ENCODE measurements at regions not wholly inside any gene's neighbourhood (a gene's known extent, or its start where the extent isn't known, plus 50 kb on each side); places are given as distances from the start of the nearest gene placed in this dataset.

GRCh38 chr18:67273288-67273687 is 243.2 kb downstream of the DSEL start:
- Mint-ChIP-seq H3K9me3 (peaks cover 19% of the 10 kb centered on the region), H3K4me3 (no peak overlapping the region), H3K4me1 (peaks cover 13% of the 10 kb centered on the region)

More at GRCh38 chr18:67273288-67273687, 243.2 kb downstream of the DSEL start:
- DNase-seq (ENCODE audit: low spot score) (no peak), ATAC-seq (no peak)
- Mint-ChIP-seq H3K27ac (no peak overlapping the region), H3K27me3 (ENCODE audit: low read depth) (no peaks in the 10 kb centered on the region; the same call in 1 of the 2 replicates), H3K36me3 (no peaks in the 10 kb centered on the region)
- TF ChIP-seq ESRRA (CRISPR knock-in tag; IDR thresholded peaks at IDR 0.05; ENCODE audit: borderline replicate concordance) (no peak), ZNF219 (CRISPR knock-in tag; IDR thresholded peaks at IDR 0.05; ENCODE audit: borderline replicate concordance) (no peak), GTF2I (CRISPR knock-in tag; conservative IDR thresholded peaks at IDR 0.05) (no peak), FOXJ3 (CRISPR knock-in tag; IDR thresholded peaks at IDR 0.05; ENCODE audit: borderline replicate concordance) (no peak), USF1 (CRISPR knock-in tag; IDR thresholded peaks at IDR 0.05) (no peak), E2F5 (CRISPR knock-in tag; IDR thresholded peaks at IDR 0.05) (no peak), NR3C1 (CRISPR knock-in tag; conservative IDR thresholded peaks at IDR 0.05; ENCODE audit: low read depth) (no peak), CREM (CRISPR knock-in tag; IDR thresholded peaks at IDR 0.05) (no peak), MXD4 (CRISPR knock-in tag; IDR thresholded peaks at IDR 0.05; ENCODE audit: borderline replicate concordance) (no peak), CBFB (CRISPR knock-in tag; IDR thresholded peaks at IDR 0.05; ENCODE audit: low read depth) (no peak), AFF4 (CRISPR knock-in tag; IDR thresholded peaks at IDR 0.05; ENCODE audit: borderline replicate concordance) (no peak), ATF2 (CRISPR knock-in tag; IDR thresholded peaks at IDR 0.05; ENCODE audit: borderline replicate concordance, low read depth) (no peak), MLX (CRISPR knock-in tag; IDR thresholded peaks at IDR 0.05) (no peak), SP1 (CRISPR knock-in tag; conservative IDR thresholded peaks at IDR 0.05) (no peak), SMAD4 (CRISPR knock-in tag; IDR thresholded peaks at IDR 0.05) (no peak), HMGXB4 (CRISPR knock-in tag; IDR thresholded peaks at IDR 0.05) (no peak), ZNF416 (CRISPR knock-in tag; IDR thresholded peaks at IDR 0.05) (no peak), FOXP1 (CRISPR knock-in tag; IDR thresholded peaks at IDR 0.05; ENCODE audit: borderline replicate concordance) (no peak), FOXK1 (CRISPR knock-in tag; IDR thresholded peaks at IDR 0.05) (no peak)
- CTCF ChIA-PET = no interaction called here
- POLR2A ChIA-PET = no interaction called here
